Fibroblast of skin of back (primary cell): ENCODE measurements at regions not wholly inside any gene's neighbourhood (a gene's known extent, or its start where the extent isn't known, plus 50 kb on each side); places are given as distances from the start of the nearest gene placed in this dataset.
"Not testable (repeated sequence)": the region's sequence is repeated elsewhere in the genome, so short reads cannot be mapped to it uniquely, and the experiment has no call there.

Experiments used
- DNase-seq: peaks from one replicate; pipeline ENCODE4 v3.0.0-alpha.2; 2013

GRCh38 chr10:45515630-45516029 lies 141.6 kb downstream of the ALOX5 start:
- DNase-seq = no peak

GRCh38 chr10:45514291-45515270 lies 140.6 kb downstream of the ALOX5 start:
- DNase-seq = peak; percentile 33

- DNase-seq = no peak
Measured at GRCh38 chr10:45513551-45513950, 139.5 kb downstream of the ALOX5 start.

GRCh38 chr10:45511926-45512325 lies 137.9 kb downstream of the ALOX5 start:
- not testable (repeated sequence) for DNase-seq

GRCh38 chr10:45509491-45509890 lies 135.5 kb downstream of the ALOX5 start:
- no peak for DNase-seq

GRCh38 chr10:45505311-45505710 lies 131.3 kb downstream of the ALOX5 start:
- DNase-seq = no peak

- no peak for DNase-seq
Measured at GRCh38 chr10:45502458-45502857, 128.4 kb downstream of the ALOX5 start.

- no peak for DNase-seq
Measured at GRCh38 chr10:45501791-45502190, 127.8 kb downstream of the ALOX5 start.

- no peak for DNase-seq
Measured at GRCh38 chr10:45500798-45501197, 126.8 kb downstream of the ALOX5 start.

GRCh38 chr10:45500304-45500703 lies 126.3 kb downstream of the ALOX5 start:
- DNase-seq = no peak

- DNase-seq = peak; percentile 25
Measured at GRCh38 chr10:45495438-45496152, 121.6 kb downstream of the ALOX5 start.
